Erythroblast (primary cell): ENCODE measurements at regions not wholly inside any gene's neighbourhood (a gene's known extent, or its start where the extent isn't known, plus 50 kb on each side); places are given as distances from the start of the nearest gene placed in this dataset.

Experiments used
- GATA1 ChIP-seq: IDR thresholded peaks from 2 replicates; pipeline ENCODE4 v1.6.1; 2011; ENCODE audit warnings: low read depth, mild to moderate bottlenecking, control low read depth, low read length, moderate library complexity
- POLR2A ChIP-seq: IDR thresholded peaks from 2 replicates; pipeline ENCODE4 v1.6.1; 2011; ENCODE audit warnings: mild to moderate bottlenecking, low read length

- TF ChIP-seq POLR2A (no peak), GATA1 (no peak)
Measured at GRCh38 chr13:79037197-79037596, 368.9 kb downstream of the RBM26 start.
